Endothelial cell of hepatic sinusoid (primary cell): ENCODE measurements at regions not wholly inside any gene's neighbourhood (a gene's known extent, or its start where the extent isn't known, plus 50 kb on each side); places are given as distances from the start of the nearest gene placed in this dataset.

Experiments
- in situ Hi-C: cut with HindIII; loops from 2 replicates; pipeline ENCODE4 v1.10.0; 2017; ENCODE audit warnings: low sequenced_read_pairs

GRCh38 chr4:180493299-180493698 is 1749.9 kb upstream of the TENM3 start:
- in situ Hi-C loops = no loop called here

- in situ Hi-C loops = no loop called here
Observed at GRCh38 chr4:180500154-180500553, 1743.0 kb upstream of the TENM3 start.

- in situ Hi-C loops = no loop called here
Observed at GRCh38 chr4:180512801-180513475, 1730.3 kb upstream of the TENM3 start.

- in situ Hi-C loops = no loop called here
Observed at GRCh38 chr4:180518906-180519305, 1724.3 kb upstream of the TENM3 start.

GRCh38 chr4:180521181-180521580 is 1722.0 kb upstream of the TENM3 start:
- in situ Hi-C loops = no loop called here

GRCh38 chr4:180525523-180526077 is 1717.6 kb upstream of the TENM3 start:
- in situ Hi-C loops = no loop called here

GRCh38 chr4:180528003-180528402 is 1715.2 kb upstream of the TENM3 start:
- in situ Hi-C loops = no loop called here

- in situ Hi-C loops = no loop called here
Observed at GRCh38 chr4:180530787-180531186, 1712.4 kb upstream of the TENM3 start.

GRCh38 chr4:180532691-180533090 is 1710.5 kb upstream of the TENM3 start:
- in situ Hi-C loops = no loop called here

GRCh38 chr4:180538384-180539057 is 1704.7 kb upstream of the TENM3 start:
- in situ Hi-C loops = no loop called here

GRCh38 chr4:180539284-180539683 is 1703.9 kb upstream of the TENM3 start:
- in situ Hi-C loops = no loop called here

- in situ Hi-C loops = no loop called here
Observed at GRCh38 chr4:180541678-180542077, 1701.5 kb upstream of the TENM3 start.

GRCh38 chr4:180542445-180543100 is 1700.6 kb upstream of the TENM3 start:
- in situ Hi-C loops = no loop called here

- in situ Hi-C loops = no loop called here
Observed at GRCh38 chr4:180550106-180550505, 1693.1 kb upstream of the TENM3 start.

- in situ Hi-C loops = no loop called here
Observed at GRCh38 chr4:180557348-180557747, 1685.9 kb upstream of the TENM3 start.

GRCh38 chr4:180557950-180558349 is 1685.3 kb upstream of the TENM3 start:
- in situ Hi-C loops = no loop called here

- in situ Hi-C loops = no loop called here
Observed at GRCh38 chr4:180558427-180558826, 1684.8 kb upstream of the TENM3 start.

GRCh38 chr4:180560896-180561295 is 1682.3 kb upstream of the TENM3 start:
- in situ Hi-C loops = no loop called here

GRCh38 chr4:180564026-180564425 is 1679.2 kb upstream of the TENM3 start:
- in situ Hi-C loops = no loop called here

- in situ Hi-C loops = no loop called here
Observed at GRCh38 chr4:180564448-180564847, 1678.8 kb upstream of the TENM3 start.

- in situ Hi-C loops = no loop called here
Observed at GRCh38 chr4:180565856-180566431, 1677.3 kb upstream of the TENM3 start.
